ENCODE measurements at regions not wholly inside any gene's neighbourhood (a gene's known extent, or its start where the extent isn't known, plus 50 kb on each side); places are given as distances from the start of the nearest gene placed in this dataset.

- no peak overlapping the region for H3K27ac ChIP-seq
- DNase-seq (ENCODE audit: low read depth, low spot score), result no peak
These were observed 158.0 kb downstream of the PALM2AKAP2 start for GRCh38 chr9:109937861-109938453.

- DNase-seq (ENCODE audit: low read depth, low spot score), result no peak
- H3K27ac ChIP-seq, result no peak overlapping the region
These were observed 159.8 kb downstream of the PALM2AKAP2 start for GRCh38 chr9:109939698-109940342.

- no peak overlapping the region for H3K27ac ChIP-seq
- DNase-seq (ENCODE audit: low read depth, low spot score), result no peak
These were observed 160.6 kb downstream of the PALM2AKAP2 start for GRCh38 chr9:109940561-109940960.

GRCh38 chr9:109941771-109942170 is 161.8 kb downstream of the PALM2AKAP2 start:
- DNase-seq (ENCODE audit: low read depth, low spot score), result no peak
- no peak overlapping the region for H3K27ac ChIP-seq

- DNase-seq (ENCODE audit: low read depth, low spot score), result no peak
- no peak overlapping the region for H3K27ac ChIP-seq
These were observed 165.6 kb downstream of the PALM2AKAP2 start for GRCh38 chr9:109945573-109945972.

- no peak overlapping the region for H3K27ac ChIP-seq
- DNase-seq (ENCODE audit: low read depth, low spot score), result no peak
These were observed 168.5 kb downstream of the PALM2AKAP2 start for GRCh38 chr9:109948453-109948852.

GRCh38 chr9:109950710-109951443 is 170.9 kb downstream of the PALM2AKAP2 start:
- H3K27ac ChIP-seq, result no peak overlapping the region
- DNase-seq (ENCODE audit: low read depth, low spot score), result no peak

GRCh38 chr9:109953300-109953699 is 173.3 kb downstream of the PALM2AKAP2 start:
- no peak overlapping the region for H3K27ac ChIP-seq
- DNase-seq (ENCODE audit: low read depth, low spot score), result no peak

GRCh38 chr9:109953813-109954497 is 174.0 kb downstream of the PALM2AKAP2 start:
- no peak for DNase-seq (ENCODE audit: low read depth, low spot score)
- no peak overlapping the region for H3K27ac ChIP-seq

- no peak for DNase-seq (ENCODE audit: low read depth, low spot score)
- H3K27ac ChIP-seq, result no peak overlapping the region
These were observed 176.9 kb downstream of the PALM2AKAP2 start for GRCh38 chr9:109956717-109957440.

- no peak for DNase-seq (ENCODE audit: low read depth, low spot score)
- no peak overlapping the region for H3K27ac ChIP-seq
These were observed 179.7 kb downstream of the PALM2AKAP2 start for GRCh38 chr9:109959679-109960078.

GRCh38 chr9:109961626-109962025 is 181.6 kb downstream of the PALM2AKAP2 start:
- no peak for DNase-seq (ENCODE audit: low read depth, low spot score)
- H3K27ac ChIP-seq, result no peak overlapping the region

GRCh38 chr9:109962215-109962614 is 182.2 kb downstream of the PALM2AKAP2 start:
- H3K27ac ChIP-seq, result no peak overlapping the region
- no peak for DNase-seq (ENCODE audit: low read depth, low spot score)

- no peak overlapping the region for H3K27ac ChIP-seq
- no peak for DNase-seq (ENCODE audit: low read depth, low spot score)
These were observed 183.1 kb downstream of the PALM2AKAP2 start for GRCh38 chr9:109963079-109963478.

- no peak overlapping the region for H3K27ac ChIP-seq
- DNase-seq (ENCODE audit: low read depth, low spot score), result no peak
These were observed 186.8 kb downstream of the PALM2AKAP2 start for GRCh38 chr9:109966643-109967368.

- no peak for DNase-seq (ENCODE audit: low read depth, low spot score)
- H3K27ac ChIP-seq, result no peak overlapping the region
These were observed 187.9 kb downstream of the PALM2AKAP2 start for GRCh38 chr9:109967651-109968642.

GRCh38 chr9:109969011-109969410 is 189.0 kb downstream of the PALM2AKAP2 start:
- DNase-seq (ENCODE audit: low read depth, low spot score), result no peak
- H3K27ac ChIP-seq, result no peak overlapping the region

- DNase-seq (ENCODE audit: low read depth, low spot score), result no peak
- H3K27ac ChIP-seq, result no peak overlapping the region
These were observed 189.7 kb downstream of the PALM2AKAP2 start for GRCh38 chr9:109969573-109970237.
